HG03108 (cell line): ENCODE measurements at regions not wholly inside any gene's neighbourhood (a gene's known extent, or its start where the extent isn't known, plus 50 kb on each side); places are given as distances from the start of the nearest gene placed in this dataset.

ENCODE experiments used
- ATAC-seq: cut with Tn5 transposase; IDR thresholded peaks from one replicate; pipeline ENCODE4 v1.9.1; 2021; ENCODE audit warnings: moderate library complexity; ENCODE audit not compliant: unreplicated experiment

DNA sequence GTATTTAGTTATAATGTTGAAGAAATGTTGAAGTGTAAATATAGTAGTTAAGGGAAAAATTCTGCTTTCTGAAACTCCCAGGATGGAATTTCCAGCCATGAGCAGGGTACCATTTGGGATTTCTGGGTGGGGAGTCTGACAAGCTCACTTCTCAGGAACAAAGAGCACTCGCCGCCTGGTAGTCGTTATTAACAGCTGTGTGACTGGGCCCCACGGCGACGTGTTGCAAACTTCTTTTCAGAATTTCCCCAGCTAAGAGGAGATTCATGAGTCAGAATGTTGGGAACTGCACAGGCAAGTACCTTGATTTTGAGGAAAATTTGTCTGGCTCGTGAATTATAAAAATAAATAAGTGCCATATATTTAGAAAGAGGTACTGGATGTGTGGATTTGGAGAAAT is 103.7 kb downstream of the LACC1 start:
- no peak for ATAC-seq

DNA sequence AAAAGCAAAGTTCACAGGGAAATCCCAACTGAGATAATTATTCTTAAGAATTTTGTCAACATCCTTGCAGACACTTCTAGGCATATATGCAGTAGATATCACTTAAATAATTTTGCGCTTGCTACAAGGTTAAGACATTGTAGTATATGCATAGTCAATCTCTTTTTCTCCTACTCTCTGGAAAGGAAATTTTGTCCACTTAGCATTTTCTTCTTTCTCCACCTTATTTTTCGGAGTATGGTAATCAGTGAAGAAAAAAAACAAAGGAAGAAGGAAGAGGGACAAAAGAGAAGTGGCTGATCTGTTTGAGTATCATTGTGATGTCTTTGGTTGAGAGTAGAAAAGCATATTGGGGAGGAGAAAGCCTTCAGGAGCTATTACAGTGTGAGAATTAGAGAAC is 104.6 kb downstream of the LACC1 start:
- ATAC-seq, result no peak

DNA sequence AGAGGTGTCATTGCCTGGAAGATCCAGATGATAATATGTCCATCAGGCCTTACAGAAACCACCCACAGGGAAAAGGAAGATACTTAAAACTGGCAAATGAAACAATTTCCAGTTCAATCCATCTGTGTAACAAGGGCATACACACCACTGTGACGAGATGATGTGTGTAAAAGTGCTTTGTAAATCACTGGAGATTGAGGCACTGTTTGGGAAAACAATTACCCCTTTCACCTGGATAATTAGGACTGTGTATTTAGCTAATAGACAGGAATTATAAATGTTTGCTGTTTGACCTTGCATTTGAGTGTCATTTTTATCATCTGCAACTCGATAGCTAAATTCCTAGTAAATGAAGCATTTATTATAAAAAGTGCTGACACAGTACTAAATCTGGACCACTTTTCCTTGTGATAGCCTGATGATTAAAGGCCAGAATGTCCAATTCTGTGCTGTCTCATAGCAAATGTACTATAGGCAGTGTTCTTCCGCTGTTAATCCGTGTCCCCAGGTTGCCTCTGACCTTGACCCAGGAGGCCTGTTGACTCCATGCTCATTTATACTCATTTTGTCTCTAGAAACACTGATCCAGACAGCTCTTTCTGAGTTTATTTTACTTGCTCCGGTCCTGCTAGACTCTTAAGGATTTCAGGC is 105.8 kb downstream of the LACC1 start:
- ATAC-seq, result no peak

DNA sequence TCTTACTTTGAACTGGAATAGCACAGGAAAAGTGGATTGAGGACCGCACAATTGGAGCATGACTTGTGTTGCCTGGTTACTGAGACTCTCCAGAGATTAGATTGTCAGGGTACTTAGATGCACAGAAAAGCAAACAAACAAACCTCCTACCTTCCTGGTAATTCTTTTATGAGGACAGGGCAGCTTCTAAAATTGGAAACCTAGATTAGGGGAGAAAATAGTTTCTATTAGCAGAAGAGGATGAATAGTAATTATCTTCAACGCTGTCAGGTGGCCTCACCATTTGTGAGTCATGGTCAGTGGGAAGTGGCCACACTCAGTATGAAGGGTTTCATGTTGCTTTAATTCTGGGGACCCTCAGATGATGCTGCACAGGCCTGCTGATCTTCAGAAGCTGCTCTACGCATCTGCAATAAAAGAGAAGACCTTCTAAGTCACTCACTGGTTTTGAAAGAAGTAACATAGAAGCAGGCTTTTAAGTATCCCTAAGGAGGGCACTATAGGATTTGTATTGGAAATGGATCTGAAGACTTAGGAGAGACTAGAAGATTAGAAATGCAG is 106.8 kb downstream of the LACC1 start:
- ATAC-seq, result no peak

DNA sequence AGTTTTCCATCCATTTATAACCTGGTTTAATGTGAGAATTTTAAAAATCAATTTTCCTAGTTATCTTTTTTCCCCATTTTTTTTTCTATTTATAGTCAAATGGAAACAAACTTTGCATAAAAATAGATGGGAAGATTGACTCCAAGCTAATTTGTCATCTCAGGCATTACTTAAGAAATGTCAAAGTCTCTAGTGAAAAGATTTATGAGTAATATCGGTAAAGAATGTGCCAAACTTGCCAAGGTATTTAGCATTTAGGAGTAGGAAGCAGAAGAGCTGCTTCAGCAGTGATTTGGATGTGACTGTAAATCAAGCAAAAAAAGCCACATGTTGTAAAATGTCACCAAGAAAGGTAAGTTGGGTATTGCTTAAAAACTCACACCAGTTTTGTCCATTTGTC is 108.6 kb downstream of the LACC1 start:
- no peak for ATAC-seq

DNA sequence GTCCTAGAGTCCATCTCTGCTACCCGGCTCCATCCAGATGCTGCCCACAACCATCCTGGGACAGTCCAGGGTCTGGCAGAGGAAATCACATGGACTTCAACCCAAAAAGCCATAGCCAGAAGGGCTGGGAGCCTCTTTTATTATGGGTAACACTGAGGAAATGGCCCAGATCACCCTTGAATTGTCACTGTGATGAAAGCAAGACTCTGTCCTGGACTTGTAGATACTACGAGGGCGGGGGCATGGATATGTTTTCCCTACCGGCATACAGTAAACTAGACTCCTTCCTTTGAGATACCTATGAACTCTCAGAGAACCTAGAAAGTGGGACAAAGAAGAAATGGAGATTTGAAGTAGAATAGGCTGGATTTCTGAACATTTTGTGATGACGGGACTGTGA is 110.3 kb downstream of the LACC1 start:
- no peak for ATAC-seq

DNA sequence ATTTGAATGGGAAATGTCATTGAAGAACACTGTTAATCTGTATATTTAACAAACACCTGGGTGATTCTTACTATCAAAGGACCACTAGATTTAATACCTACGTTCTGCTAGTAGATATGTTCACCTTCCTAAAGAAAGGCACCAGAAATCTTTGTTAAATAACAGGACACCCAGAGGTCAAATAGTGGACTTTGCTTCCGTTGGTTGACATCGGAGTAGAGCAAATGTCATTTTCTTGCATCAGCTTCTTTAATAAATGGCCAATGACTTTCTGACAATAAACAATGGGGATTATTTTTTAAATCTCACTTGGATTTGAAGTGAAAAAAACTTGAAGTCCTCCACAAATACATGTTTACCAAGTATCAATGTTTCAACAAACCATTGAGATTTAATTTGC is 111.1 kb downstream of the LACC1 start:
- no peak for ATAC-seq

DNA sequence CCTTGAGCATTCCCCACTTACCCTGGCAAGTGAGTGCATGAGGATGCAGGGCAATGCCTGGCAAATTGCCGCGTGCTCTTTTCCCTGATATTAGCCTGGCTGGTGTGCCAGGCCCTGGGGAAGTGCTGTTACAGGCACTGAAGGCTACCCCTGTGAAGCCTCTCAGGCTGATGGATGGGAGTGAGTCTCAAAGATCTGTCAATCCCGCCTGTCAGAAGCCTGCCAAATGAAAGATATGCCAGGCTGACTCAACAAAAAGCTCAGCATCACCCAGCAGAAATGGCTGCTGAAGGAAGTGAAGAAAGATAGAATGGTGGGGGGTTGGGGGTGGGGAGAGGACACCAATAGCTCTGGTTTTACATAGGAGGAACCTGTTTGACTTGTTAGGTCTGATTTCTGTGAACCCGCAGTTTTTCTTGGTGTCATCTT is 112.1 kb downstream of the LACC1 start:
- ATAC-seq, result no peak

DNA sequence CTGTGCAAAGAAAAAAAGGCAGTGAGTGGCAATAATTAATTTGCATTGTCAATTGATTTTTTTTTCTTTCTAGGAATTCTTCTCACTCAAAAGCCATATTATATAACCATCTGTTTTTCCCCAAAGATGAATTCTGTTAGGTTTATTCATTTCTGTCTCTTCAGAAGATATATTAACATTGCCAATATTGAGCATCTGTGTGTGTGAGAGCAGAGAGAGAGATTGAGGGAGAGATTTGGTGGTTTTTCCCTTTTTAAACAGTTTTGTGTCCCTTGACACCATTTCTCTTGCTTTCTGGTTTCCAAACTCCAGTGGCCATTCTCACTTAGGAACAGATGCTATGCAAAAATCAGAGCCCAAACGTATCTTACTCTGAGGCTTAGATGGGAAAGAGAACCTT is 112.5 kb downstream of the LACC1 start:
- ATAC-seq, result no peak

DNA sequence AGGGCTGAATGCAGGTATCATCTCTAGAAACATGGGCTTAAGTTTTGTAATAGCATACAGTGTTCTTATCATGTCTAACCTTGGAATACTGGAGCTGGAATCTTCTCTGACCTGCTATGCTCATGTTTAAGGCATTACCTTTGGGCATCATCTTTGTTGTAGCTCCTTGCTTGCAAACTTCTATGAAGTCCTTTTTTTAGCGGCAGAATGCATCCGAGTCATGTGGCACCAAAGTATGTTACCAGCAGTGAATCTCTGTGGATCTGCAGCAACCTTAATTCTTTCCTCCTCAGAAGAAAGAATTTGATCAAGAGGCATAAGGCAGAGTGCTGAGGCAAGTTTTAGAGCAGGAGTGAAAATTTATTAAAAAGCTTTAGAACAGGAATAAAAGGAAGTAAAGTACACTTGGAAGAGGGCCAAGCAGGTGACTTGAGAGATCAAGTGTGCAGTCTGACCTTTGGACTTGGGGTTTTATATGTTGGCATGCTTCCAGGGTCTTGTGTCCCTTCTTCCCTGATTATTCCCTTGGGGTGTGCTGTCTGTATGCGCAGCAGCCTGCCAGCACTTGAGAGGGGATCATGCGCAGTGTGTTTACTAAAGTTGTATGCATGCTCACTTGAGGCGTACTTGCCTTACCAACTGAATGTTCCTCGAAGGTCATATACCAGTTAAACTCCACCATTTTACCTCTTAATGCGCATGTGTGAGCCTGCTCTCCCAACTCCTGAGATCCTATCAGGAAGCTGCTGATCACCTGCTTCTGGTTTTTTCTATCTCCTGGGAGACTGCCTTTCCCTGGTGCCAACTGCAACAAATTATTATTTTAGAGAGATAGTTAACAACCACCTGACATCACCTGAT is 115.5 kb downstream of the LACC1 start:
- no peak for ATAC-seq

DNA sequence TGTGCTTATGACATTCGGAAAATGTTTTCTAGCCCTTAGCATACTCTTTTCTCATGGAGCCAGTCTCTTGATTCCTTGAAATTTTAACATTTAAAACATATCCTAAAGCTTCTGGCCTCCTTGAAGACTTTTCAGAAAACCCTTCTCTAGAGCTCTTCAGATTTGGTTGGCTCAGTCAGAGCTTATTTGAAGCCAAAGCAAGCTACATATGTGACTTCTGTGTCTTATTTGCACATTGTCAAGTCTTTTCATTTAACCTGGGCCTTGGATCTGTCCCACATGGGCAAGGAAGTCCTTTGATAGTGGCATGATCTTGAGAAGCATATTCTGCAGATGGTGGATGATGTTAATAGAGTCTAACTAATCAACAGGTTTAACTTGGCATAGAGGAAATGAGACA is 116.5 kb downstream of the LACC1 start:
- ATAC-seq, result no peak

DNA sequence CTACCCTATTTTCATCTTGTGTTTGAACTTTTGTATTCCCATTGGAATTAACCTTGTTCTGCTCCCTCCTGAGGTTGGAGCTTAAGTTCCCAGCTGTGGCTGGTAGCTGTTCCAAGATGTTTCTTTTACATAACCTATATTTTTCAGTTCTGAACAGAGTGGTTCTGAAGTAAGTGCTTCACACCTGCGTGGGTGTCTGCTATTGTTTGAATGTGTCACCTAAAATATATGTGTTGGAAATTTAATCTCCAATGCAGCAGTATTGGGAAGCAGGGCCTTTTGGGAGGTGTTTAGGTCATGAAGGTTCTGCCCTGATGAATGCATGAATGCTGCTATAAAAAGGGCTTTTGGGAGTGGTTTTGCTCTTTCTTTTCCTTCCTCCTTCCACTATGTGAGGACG is 123.8 kb downstream of the LACC1 start:
- ATAC-seq, result no peak

DNA sequence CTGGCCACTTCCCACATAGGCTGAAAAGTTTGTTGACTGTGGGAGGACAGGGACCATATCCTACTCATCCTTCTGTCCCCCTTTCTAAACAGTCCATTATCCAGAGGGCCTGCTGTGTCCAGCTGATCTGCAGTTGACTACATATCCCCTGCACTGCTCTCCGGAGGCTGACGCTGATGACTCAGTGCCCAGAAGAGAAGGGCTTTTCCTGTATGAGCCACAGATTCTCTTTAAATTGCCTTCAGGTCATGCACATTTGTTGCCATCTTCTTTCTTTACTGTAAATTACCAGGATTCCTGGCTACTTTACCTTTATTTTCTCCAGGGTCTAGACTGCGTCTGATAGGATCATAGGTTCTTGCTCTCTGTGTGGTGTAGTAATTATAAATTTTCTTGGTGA is 125.2 kb downstream of the LACC1 start:
- ATAC-seq, result no peak

DNA sequence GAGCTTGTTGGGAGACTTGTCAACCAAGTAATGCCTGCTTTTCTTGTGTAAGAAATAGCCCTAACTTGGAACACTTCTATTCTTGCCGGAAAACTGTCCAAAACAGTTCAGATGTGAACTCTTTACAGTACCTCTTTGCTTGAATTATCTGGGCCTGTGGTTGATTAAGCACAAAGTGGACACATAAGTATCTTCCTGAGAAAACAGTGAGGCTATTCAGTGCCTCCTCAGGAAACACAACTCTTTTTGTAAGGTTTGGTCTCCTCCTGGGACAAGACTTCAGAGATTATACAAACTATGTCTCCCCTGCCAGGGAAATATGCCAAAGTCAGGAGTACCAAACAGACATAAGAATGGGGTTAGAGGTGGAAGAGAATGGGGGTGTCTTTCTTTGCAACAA is 127.7 kb downstream of the LACC1 start:
- no peak for ATAC-seq

DNA sequence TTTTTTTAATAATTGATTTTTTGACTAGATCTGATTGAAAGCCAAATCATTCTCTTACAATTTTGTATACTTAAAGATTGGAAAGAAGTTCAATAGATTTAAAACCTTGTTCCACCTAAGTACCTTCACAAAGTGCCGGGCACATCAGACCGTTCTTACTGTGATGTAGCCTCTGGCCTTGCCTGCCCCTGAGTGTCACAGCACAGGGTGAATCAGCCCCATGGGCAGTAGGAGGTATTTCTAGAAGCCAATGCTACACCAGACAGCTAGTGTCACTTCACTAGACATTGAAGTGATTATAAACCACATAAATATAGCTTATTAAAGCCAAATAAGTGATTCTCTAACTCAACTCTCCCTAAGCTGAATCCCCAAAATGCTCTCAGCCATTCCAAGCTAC is 131.3 kb downstream of the LACC1 start:
- ATAC-seq, result no peak

DNA sequence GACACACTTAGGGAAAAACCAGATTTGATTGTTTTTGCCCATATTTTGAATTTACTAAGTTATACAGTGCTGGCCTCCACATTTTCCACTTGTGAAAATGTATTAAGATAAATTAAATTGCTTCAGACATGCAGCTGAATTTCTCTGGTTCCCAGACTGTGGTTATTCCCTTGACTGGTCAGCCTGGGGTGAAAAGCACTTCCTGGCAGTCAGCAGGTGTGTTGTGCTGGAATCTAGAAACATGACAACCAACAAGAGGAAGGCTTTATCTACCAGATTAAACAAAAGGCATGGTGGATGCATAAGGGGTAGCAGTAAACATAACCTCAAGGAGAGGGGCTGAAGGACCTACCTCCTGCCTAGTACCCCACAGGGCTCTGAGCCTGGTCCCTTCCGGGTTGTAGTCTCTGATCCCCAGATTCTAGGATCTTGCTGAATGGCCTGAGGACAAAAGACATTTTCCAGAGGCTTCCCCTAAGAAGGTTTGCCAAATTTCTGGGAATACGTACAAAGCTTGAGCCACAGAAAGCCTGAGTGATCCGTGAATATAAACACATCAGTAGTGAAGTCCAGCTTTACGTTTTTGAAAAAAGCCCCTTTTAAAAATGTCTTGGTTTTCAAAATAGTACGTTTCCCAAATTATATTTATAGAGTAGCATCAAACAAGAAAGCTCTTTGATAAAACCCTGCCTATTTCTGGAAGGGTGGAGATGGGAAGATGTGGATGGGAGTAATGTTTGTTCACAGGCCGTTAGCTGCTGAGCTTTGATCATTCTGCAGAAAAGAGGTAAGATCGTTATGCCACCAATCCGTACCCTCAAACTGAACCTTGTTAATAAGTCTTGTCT is 133.4 kb downstream of the LACC1 start:
- no peak for ATAC-seq

DNA sequence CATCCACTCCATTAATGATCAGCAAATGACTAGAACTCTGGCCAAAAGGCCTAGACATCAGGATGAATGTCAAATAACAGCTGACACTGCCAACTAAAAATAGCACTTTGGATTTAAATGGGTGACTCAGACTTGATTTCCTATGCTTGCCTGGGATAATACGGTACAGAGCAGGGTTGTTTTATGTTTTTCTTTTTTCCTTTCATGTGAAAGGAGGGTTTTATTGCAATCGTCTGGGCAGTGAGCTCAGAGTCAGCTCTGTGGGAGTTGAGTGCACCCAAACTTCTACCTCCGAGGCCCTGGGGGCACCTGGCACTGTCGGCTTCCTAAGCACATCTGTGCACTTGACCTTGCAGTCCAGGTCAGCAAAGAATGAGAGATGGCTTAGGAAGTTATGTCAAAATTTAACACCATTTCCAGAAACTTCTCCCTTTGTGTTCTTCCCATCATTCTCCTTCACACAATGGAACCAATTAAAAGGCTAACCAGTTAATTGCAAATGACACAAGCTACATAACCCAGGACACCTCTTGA is 134.1 kb downstream of the LACC1 start:
- ATAC-seq, result no peak

DNA sequence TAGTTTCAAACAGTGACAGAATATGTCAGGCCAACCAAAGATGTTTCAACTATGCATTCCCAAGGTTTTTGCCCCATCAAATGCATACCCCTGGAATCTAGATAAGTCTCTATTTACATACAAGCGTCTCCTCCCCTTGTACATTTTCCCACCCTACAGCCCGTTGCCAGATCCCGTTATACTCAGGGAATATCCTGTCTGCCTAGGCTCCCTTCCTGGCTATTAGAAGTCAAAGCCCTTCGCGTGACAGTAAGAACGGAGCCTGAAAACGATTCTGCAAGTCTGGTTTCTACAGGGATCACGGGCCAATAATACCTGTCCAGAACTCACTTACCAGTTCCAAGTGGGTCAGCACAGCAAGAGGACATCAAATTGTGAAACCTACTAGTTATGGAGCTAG is 134.8 kb downstream of the LACC1 start:
- no peak for ATAC-seq

DNA sequence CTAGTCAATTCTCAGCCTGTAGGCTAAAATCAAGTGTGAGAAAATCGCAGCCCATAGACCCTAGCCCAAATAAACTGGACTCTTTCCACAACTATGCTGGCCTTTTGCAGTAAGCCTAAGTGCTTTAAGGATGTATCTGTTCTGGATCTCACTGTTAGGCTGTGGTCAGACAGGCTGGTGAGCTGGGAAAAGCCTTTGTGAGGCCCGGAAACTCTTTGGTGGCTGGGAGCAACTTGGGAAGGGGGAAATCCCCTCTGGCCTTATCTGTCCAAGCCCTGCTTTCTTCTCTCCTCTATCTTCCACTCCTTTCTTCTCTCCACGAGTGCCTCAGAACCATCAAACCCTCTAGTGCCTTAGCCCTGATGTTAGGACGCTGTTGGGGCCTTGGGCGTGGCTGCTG is 135.4 kb downstream of the LACC1 start:
- ATAC-seq, result no peak

DNA sequence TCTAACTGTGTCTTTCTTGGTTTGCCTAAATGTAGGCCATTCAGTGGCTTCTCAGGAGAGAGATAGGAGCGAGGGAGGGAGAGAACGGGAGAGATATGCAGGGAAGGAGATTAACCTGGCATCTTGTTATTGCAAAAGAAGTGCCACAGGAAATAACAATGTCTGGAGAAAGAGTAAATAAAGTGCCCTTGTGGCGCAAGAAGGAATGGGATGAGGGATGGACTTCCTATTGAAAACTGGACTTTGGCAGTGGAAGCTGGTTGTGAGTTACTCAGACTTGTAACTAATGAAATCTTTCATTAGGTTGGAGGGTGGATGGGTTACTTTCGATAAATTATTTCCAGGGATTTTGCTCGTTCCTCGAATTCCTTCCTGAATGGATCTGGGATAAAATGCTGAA is 136.1 kb downstream of the LACC1 start:
- ATAC-seq, result no peak

DNA sequence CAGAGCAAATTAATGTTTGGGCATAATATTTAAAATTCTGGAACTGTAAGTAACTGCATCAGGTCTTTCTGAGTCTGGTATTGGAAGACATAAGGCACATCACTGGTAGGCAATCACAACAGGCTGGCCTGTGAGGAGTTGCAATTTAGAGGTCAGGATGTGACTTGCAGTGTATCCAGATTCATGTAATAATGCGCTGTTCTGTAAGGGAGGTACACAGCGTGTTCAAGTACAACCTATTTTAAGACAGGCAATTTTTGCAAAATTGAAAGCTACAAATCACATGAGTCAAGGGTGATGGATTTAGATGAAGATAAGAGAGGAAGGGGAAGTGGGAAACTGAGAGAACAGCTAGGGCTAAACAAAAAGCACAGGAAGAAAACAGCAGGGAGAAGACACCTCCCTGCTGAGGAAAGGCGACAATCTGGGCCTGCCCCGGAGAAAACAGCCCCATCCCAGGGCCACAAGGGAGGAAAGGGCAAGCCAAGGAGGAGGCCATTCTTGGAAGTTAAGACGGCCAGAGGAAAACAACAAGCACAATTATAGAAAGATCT is 138.1 kb downstream of the LACC1 start:
- no peak for ATAC-seq
